Astrocyte (in vitro differentiated cells and primary cell): ENCODE measurements at regions not wholly inside any gene's neighbourhood (a gene's known extent, or its start where the extent isn't known, plus 50 kb on each side); places are given as distances from the start of the nearest gene placed in this dataset.
A peak's percentile ranks its signal among the peaks of the same experiment; 100 is the strongest.

Source experiments
- DNase-seq: peaks from one replicate; pipeline ENCODE4 v3.0.0-alpha.2; 2010; ENCODE audit warnings: low read depth
- FAIRE-seq: peaks from 2 replicates; lab custom pipeline; 2011; peaks lifted over from hg19 to GRCh38; lab: Jason Lieb, UNC
- H2AFZ ChIP-seq: 2 replicates; pipeline ENCODE4 v1.6.0; 2012; ENCODE audit warnings: low read depth, low read length, inconsistent platforms
- H3K27ac ChIP-seq: 2 replicates; pipeline ENCODE4 v1.5.1; 2011; ENCODE audit warnings: low read depth, low read length, inconsistent platforms
- H3K27me3 ChIP-seq: 2 replicates; pipeline ENCODE4 v1.6.0; 2011; ENCODE audit warnings: low read length, inconsistent platforms; ENCODE audit not compliant: insufficient read depth
- H3K36me3 ChIP-seq: 2 replicates; pipeline ENCODE4 v1.5.1; 2011; ENCODE audit warnings: low read length, inconsistent platforms; ENCODE audit not compliant: insufficient read depth
- H3K4me1 ChIP-seq: 2 replicates; pipeline ENCODE4 v1.5.1; 2011; ENCODE audit warnings: low read length, inconsistent platforms; ENCODE audit not compliant: insufficient read depth
- H3K4me2 ChIP-seq: 2 replicates; pipeline ENCODE4 v1.6.0; 2012; ENCODE audit warnings: low read length, inconsistent platforms
- H3K4me3 ChIP-seq: 2 replicates; pipeline ENCODE4 v1.5.1; 2011; ENCODE audit warnings: low read depth, mild to moderate bottlenecking, low read length, inconsistent platforms; ENCODE audit not compliant: insufficient read depth
- H3K79me2 ChIP-seq: 2 replicates; pipeline ENCODE4 v1.6.0; 2012; ENCODE audit warnings: mild to moderate bottlenecking, low read length, inconsistent platforms; ENCODE audit not compliant: insufficient read depth
- H3K9ac ChIP-seq: 2 replicates; pipeline ENCODE4 v1.6.0; 2012; ENCODE audit warnings: mild to moderate bottlenecking, low read length, inconsistent platforms
- H3K9me3 ChIP-seq: 2 replicates; pipeline ENCODE4 v1.5.1; 2012; ENCODE audit warnings: low read depth, mild to moderate bottlenecking, low read length, inconsistent platforms; ENCODE audit not compliant: insufficient read depth
- H4K20me1 ChIP-seq: 2 replicates; pipeline ENCODE4 v1.6.0; 2012; ENCODE audit warnings: low read length, inconsistent platforms; ENCODE audit not compliant: insufficient read depth
- H3K27ac Mint-ChIP-seq: one replicate; pipeline ENCODE4 v1.8.0; 2021; ENCODE audit warnings: mild to moderate bottlenecking, mixed read lengths; ENCODE audit not compliant: unreplicated experiment
- H3K27me3 Mint-ChIP-seq: one replicate; pipeline ENCODE4 v1.8.0; 2021; ENCODE audit warnings: low read depth, mixed read lengths; ENCODE audit not compliant: unreplicated experiment
- H3K36me3 Mint-ChIP-seq: one replicate; pipeline ENCODE4 v1.8.0; 2021; ENCODE audit warnings: low read depth, mixed read lengths; ENCODE audit not compliant: unreplicated experiment
- H3K4me1 Mint-ChIP-seq: one replicate; pipeline ENCODE4 v1.8.0; 2021; ENCODE audit warnings: low read depth, mixed read lengths; ENCODE audit not compliant: unreplicated experiment
- H3K4me3 Mint-ChIP-seq: one replicate; pipeline ENCODE4 v1.8.0; 2021; ENCODE audit warnings: mild to moderate bottlenecking, moderate library complexity, mixed read lengths; ENCODE audit not compliant: unreplicated experiment
- H3K9me3 Mint-ChIP-seq: one replicate; pipeline ENCODE4 v1.8.0; 2021; ENCODE audit warnings: mild to moderate bottlenecking, mixed read lengths; ENCODE audit not compliant: unreplicated experiment
- CTCF ChIP-seq: IDR thresholded peaks from 2 replicates; pipeline ENCODE4 v1.5.1; 2011; ENCODE audit warnings: low read depth, mild to moderate bottlenecking, inconsistent platforms, low read length, moderate library complexity; ENCODE audit not compliant: insufficient read depth
- EZH2 ChIP-seq: IDR thresholded peaks from 2 replicates; pipeline ENCODE4 v1.6.1; 2012; ENCODE audit warnings: mild to moderate bottlenecking, low read length, inconsistent platforms; ENCODE audit not compliant: insufficient read depth

GRCh38 chr9:11356067-11356466 lies 743.3 kb upstream of the PTPRD start:
- peaks cover 4% of the 10 kb centered on the region for H3K4me1 Mint-ChIP-seq

GRCh38 chr9:11366585-11367129 lies 753.9 kb upstream of the PTPRD start:
- Histone ChIP-seq H3K27ac (no peak overlapping the region), H3K79me2 (no peaks in the 10 kb centered on the region), H3K9ac (no peak overlapping the region), H3K4me3 (no peak overlapping the region), H2AFZ (no peak overlapping the region), H4K20me1 (no peaks in the 10 kb centered on the region), H3K9me3 (no peaks in the 10 kb centered on the region), H3K36me3 (no peaks in the 10 kb centered on the region), H3K27me3 (no peaks in the 10 kb centered on the region), H3K4me2 (no peak overlapping the region), H3K4me1 (no peaks in the 10 kb centered on the region)
- DNase-seq (no peak), FAIRE-seq (no peak)
- Mint-ChIP-seq H3K27me3 (no peaks in the 10 kb centered on the region), H3K4me3 (no peak overlapping the region), H3K27ac (no peak overlapping the region), H3K9me3 (no peaks in the 10 kb centered on the region), H3K36me3 (no peaks in the 10 kb centered on the region), H3K4me1 (no peaks in the 10 kb centered on the region)
- TF ChIP-seq CTCF: no peak
- TF ChIP-seq EZH2: no peak

More at GRCh38 chr9:11356067-11356466, 743.3 kb upstream of the PTPRD start:
- H3K27me3 Mint-ChIP-seq: no peaks in the 10 kb centered on the region
- no peak for TF ChIP-seq EZH2
- TF ChIP-seq CTCF: no peak
- H3K36me3 Mint-ChIP-seq: no peaks in the 10 kb centered on the region
- FAIRE-seq (no peak), DNase-seq (no peak)
- Histone ChIP-seq H2AFZ (no peak overlapping the region), H3K4me3 (no peak overlapping the region), H3K79me2 (no peaks in the 10 kb centered on the region), H3K9me3 (no peaks in the 10 kb centered on the region), H3K4me1 (no peaks in the 10 kb centered on the region), H3K9ac (no peak overlapping the region), H4K20me1 (no peaks in the 10 kb centered on the region), H3K36me3 (no peaks in the 10 kb centered on the region), H3K27ac (no peak overlapping the region), H3K27me3 (no peaks in the 10 kb centered on the region), H3K4me2 (peak overlapping the region; percentile 19)
- no peak overlapping the region for H3K4me3 Mint-ChIP-seq
- no peaks in the 10 kb centered on the region for H3K9me3 Mint-ChIP-seq
- no peak overlapping the region for H3K27ac Mint-ChIP-seq

- Histone ChIP-seq H3K27me3 (no peaks in the 10 kb centered on the region), H3K4me1 (no peaks in the 10 kb centered on the region), H3K4me3 (no peak overlapping the region), H3K27ac (no peak overlapping the region), H3K9me3 (no peaks in the 10 kb centered on the region), H3K79me2 (no peaks in the 10 kb centered on the region), H3K36me3 (no peaks in the 10 kb centered on the region), H2AFZ (no peak overlapping the region), H3K9ac (no peak overlapping the region), H4K20me1 (no peaks in the 10 kb centered on the region), H3K4me2 (no peak overlapping the region)
- TF ChIP-seq EZH2: no peak
- TF ChIP-seq CTCF: no peak
- DNase-seq (no peak), FAIRE-seq (no peak)
- Mint-ChIP-seq H3K27ac (no peak overlapping the region), H3K9me3 (no peaks in the 10 kb centered on the region), H3K4me3 (no peak overlapping the region), H3K36me3 (no peaks in the 10 kb centered on the region), H3K4me1 (no peaks in the 10 kb centered on the region), H3K27me3 (no peaks in the 10 kb centered on the region)
Measured at GRCh38 chr9:11374926-11375325, 762.1 kb upstream of the PTPRD start.
